PC-9 (cell line): ENCODE measurements at regions not wholly inside any gene's neighbourhood (a gene's known extent, or its start where the extent isn't known, plus 50 kb on each side); places are given as distances from the start of the nearest gene placed in this dataset.
"Not testable (repeated sequence)": the region's sequence is repeated elsewhere in the genome, so short reads cannot be mapped to it uniquely, and the experiment has no call there.

ENCODE experiments used
- BruUV-seq: library from RNA; stranded (reverse); fragments of 400-500 nt; replicated peaks from 2 replicates; lab custom pipeline; 2021; lab: Mats Ljungman, UMichigan
- CTCF ChIA-PET: fragments of 300-600 bp; sonication (Branson Sonifier 250); formaldehyde crosslinking; loops from one replicate; lab custom pipeline; 2022; ENCODE audit warnings: antibody characterized with exemption; lab: Charles Lee
- POLR2A ChIA-PET: fragments of 300-600 bp; sonication (Branson Sonifier 250); formaldehyde crosslinking; loops from one replicate; lab custom pipeline; 2022; ENCODE audit warnings: antibody characterized with exemption; ENCODE audit not compliant: unreplicated experiment; lab: Charles Lee
- DNase-seq, 2 experiments: peaks; one replicate each; pipeline versions ENCODE4 v3.0.0 to v3.0.0-alpha.2; 2015 to 2022; ENCODE audit warnings: mixed read lengths in 1 of 2
- H2AFZ ChIP-seq: fragments of 200-600 bp; sonication (generic); 2 replicates; pipeline ENCODE4 v1.8.1; 2017; ENCODE audit warnings: antibody characterized with exemption
- H3F3A ChIP-seq: fragments of 200-600 bp; sonication (generic); 2 replicates; pipeline ENCODE4 v1.8.1; 2017; ENCODE audit warnings: antibody characterized with exemption, mild to moderate bottlenecking, low read depth; ENCODE audit not compliant: insufficient read depth
- H3K27ac ChIP-seq: fragments of 200-600 bp; sonication (generic); 2 replicates; pipeline ENCODE4 v1.6.1; 2016; ENCODE audit warnings: mixed run types
- H3K27me3 ChIP-seq: fragments of 200-600 bp; sonication (generic); 2 replicates; pipeline ENCODE4 v1.6.1; 2016; ENCODE audit warnings: low read depth, mixed run types; ENCODE audit not compliant: insufficient read depth
- H3K36me3 ChIP-seq: fragments of 200-600 bp; sonication (generic); 2 replicates; pipeline ENCODE4 v1.6.1; 2016; ENCODE audit warnings: low read depth, mixed run types
- H3K4me1 ChIP-seq: fragments of 200-600 bp; sonication (generic); replicated peaks from 2 replicates; pipeline ENCODE4 v1.6.1; 2016; ENCODE audit warnings: mixed run types; ENCODE audit not compliant: insufficient read depth
- H3K4me2 ChIP-seq: fragments of 200-600 bp; sonication (generic); 2 replicates; pipeline ENCODE4 v1.6.1; 2017; ENCODE audit warnings: mixed run types
- H3K4me3 ChIP-seq: fragments of 200-600 bp; sonication (generic); 2 replicates; pipeline ENCODE4 v1.6.1; 2016; ENCODE audit warnings: mixed run types
- H3K79me2 ChIP-seq: fragments of 200-600 bp; sonication (generic); 2 replicates; pipeline ENCODE4 v1.6.1; 2017; ENCODE audit warnings: low read depth, mixed run types
- H3K9me2 ChIP-seq: fragments of 200-600 bp; sonication (generic); 2 replicates; pipeline ENCODE4 v1.8.1; 2017; ENCODE audit warnings: mild to moderate bottlenecking; ENCODE audit not compliant: insufficient read depth
- H3K9me3 ChIP-seq: fragments of 200-600 bp; sonication (generic); 2 replicates; pipeline ENCODE4 v1.8.1; 2016; ENCODE audit warnings: low read depth; ENCODE audit not compliant: insufficient read depth
- H4K20me1 ChIP-seq: fragments of 200-600 bp; sonication (generic); 2 replicates; pipeline ENCODE4 v1.8.1; 2017; ENCODE audit not compliant: insufficient read depth
- EZH2 ChIP-seq: fragments of 200-600 bp; sonication (generic); IDR thresholded peaks from 2 replicates; pipeline ENCODE4 v1.8.0; 2017; ENCODE audit warnings: antibody characterized with exemption, low read depth
- intact Hi-C: fragments of 100-400 bp; cut with micrococcal nuclease; formaldehyde crosslinking; loops from one replicate; pipeline ENCODE4 v1.10.0; 2022; ENCODE audit not compliant: unreplicated experiment
- TF ChIP-seq, protein P1 (sequence below): fragments of 200-600 bp; sonication (generic); conservative IDR thresholded peaks from 2 replicates; pipeline ENCODE4 v1.6.1; 2017; ENCODE audit warnings: mixed run types, antibody characterized with exemption, mild to moderate bottlenecking, moderate library complexity

- no TSS peak for BruUV-seq
- Histone ChIP-seq H3K4me3 (no peak overlapping the region), H3K9me3 (no peaks in the 10 kb centered on the region), H4K20me1 (no peaks in the 10 kb centered on the region), H2AFZ (no peak overlapping the region), H3K4me2 (no peak overlapping the region), H3K4me1 (peaks cover 11% of the 10 kb centered on the region; the same call in 1 of the 2 replicates), H3K9me2 (no peaks in the 10 kb centered on the region), H3K27ac (no peak overlapping the region), H3K36me3 (no peaks in the 10 kb centered on the region), H3K79me2 (no peaks in the 10 kb centered on the region), H3F3A (no peaks in the 10 kb centered on the region), H3K27me3 (no peaks in the 10 kb centered on the region)
- POLR2A ChIA-PET: no interaction called here
- TF ChIP-seq, protein P1, sequence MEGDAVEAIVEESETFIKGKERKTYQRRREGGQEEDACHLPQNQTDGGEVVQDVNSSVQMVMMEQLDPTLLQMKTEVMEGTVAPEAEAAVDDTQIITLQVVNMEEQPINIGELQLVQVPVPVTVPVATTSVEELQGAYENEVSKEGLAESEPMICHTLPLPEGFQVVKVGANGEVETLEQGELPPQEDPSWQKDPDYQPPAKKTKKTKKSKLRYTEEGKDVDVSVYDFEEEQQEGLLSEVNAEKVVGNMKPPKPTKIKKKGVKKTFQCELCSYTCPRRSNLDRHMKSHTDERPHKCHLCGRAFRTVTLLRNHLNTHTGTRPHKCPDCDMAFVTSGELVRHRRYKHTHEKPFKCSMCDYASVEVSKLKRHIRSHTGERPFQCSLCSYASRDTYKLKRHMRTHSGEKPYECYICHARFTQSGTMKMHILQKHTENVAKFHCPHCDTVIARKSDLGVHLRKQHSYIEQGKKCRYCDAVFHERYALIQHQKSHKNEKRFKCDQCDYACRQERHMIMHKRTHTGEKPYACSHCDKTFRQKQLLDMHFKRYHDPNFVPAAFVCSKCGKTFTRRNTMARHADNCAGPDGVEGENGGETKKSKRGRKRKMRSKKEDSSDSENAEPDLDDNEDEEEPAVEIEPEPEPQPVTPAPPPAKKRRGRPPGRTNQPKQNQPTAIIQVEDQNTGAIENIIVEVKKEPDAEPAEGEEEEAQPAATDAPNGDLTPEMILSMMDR: no peak
- TF ChIP-seq EZH2: no peak
- CTCF ChIA-PET: no interaction called here
- intact Hi-C loops: no loop called here
- peak in 1 of 2 experiments; percentile 39 for DNase-seq
These were observed 103.8 kb upstream of the ETV6 start for GRCh38 chr12:11545484-11546330.

DNA sequence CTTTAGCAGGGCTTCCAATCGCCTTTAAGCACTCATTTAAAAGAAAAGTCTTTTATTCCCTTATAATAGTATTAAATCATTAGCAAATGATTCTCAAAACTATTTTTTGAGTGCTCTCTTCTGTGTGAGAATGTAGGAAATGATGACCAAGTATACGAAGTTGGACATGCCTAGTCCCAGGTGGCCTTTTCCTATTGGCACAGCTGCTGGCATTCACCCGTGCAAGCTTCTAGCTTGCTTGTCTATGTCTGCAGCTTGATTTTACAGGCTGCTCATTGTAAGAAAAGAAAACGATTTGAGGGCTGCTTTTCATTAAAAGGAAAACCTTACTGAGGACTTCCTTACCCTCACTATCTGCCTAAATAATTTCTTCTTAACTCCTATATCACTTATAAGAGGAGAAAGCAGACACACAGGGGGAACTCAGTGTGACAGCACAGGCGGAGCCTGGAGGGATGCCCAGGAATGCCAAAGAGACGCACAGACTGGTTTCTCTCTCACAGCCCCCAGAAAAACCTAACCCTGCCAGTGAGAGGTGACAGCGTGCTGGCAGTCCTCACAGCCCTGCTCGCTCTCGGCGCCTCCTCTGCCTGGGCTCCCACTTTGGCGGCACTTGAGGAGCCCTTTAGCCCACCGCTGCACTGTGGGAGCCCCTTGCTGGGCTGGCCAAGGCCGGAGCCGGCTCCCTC lies 102.7 kb upstream of the ETV6 start:
- not testable (repeated sequence) for H3K27ac ChIP-seq

DNA sequence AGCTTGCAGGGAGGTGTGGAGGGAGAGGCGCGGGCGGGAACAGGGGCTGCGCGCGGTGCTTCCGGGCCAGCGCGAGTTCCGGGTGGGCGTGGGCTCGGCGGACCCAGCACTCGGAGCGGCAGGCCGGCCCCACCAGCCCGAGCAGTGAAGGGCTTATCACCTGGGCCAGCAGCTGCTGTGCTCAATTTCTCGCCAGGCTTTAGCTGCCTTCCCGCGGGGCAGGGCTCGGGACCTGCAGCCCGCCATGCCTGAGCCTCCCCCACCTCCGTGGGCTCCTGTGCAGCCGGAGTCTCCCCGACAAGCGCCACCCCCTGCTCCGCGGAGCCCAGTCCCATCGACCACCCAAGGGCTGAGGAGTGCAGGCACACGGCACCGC lies 102.2 kb upstream of the ETV6 start:
- intact Hi-C loops, H3K4me2 ChIP-seq, CTCF ChIA-PET: not testable (repeated sequence)

More for the DNA sequence above, 102.7 kb upstream of the ETV6 start:
- H3K4me3 ChIP-seq, CTCF ChIA-PET, H3K9me2 ChIP-seq, DNase-seq, H2AFZ ChIP-seq, intact Hi-C loops, H3K9me3 ChIP-seq, H3K36me3 ChIP-seq, H3K4me2 ChIP-seq, H3F3A ChIP-seq, BruUV-seq, H4K20me1 ChIP-seq, POLR2A ChIA-PET, H3K27me3 ChIP-seq, H3K79me2 ChIP-seq: not testable (repeated sequence)
- H3K4me1 ChIP-seq: peaks cover 11% of the 10 kb centered on the region; the same call in 1 of the 2 replicates

GRCh38 chr12:11549119-11549518 lies 100.4 kb upstream of the ETV6 start:
- no peak for DNase-seq
- no peak overlapping the region for H3K4me3 ChIP-seq
- H3K9me3 ChIP-seq: no peaks in the 10 kb centered on the region
- TF ChIP-seq, protein P1: no peak
- no peak for TF ChIP-seq EZH2
- 0 out of 2 replicates have a peak, but pooled peaks cover 3% of the 10 kb centered on the region for H3K4me1 ChIP-seq
- H3F3A ChIP-seq: no peaks in the 10 kb centered on the region
- H3K79me2 ChIP-seq: no peaks in the 10 kb centered on the region
- intact Hi-C loops: no loop called here
- BruUV-seq: no TSS peak
- ChIA-PET POLR2A (no interaction called here), CTCF (interaction anchor here (0.6 kb wide), 1 partner anchor 244 kb away, joined by 3 read pairs; no protein-coding TSS in a partner anchor)
- H3K36me3 ChIP-seq: no peaks in the 10 kb centered on the region
- no peaks in the 10 kb centered on the region for H4K20me1 ChIP-seq
- no peak overlapping the region for H3K4me2 ChIP-seq
- H2AFZ ChIP-seq: no peak overlapping the region
- no peaks in the 10 kb centered on the region for H3K9me2 ChIP-seq
- no peak overlapping the region for H3K27ac ChIP-seq
- no peaks in the 10 kb centered on the region for H3K27me3 ChIP-seq

More for the DNA sequence above, 102.2 kb upstream of the ETV6 start:
- POLR2A ChIA-PET, H3K9me2 ChIP-seq, H2AFZ ChIP-seq, DNase-seq, H3F3A ChIP-seq, H3K4me3 ChIP-seq, H3K36me3 ChIP-seq, H3K9me3 ChIP-seq, H3K27me3 ChIP-seq, H3K79me2 ChIP-seq, H3K27ac ChIP-seq, BruUV-seq, H4K20me1 ChIP-seq: not testable (repeated sequence)
- peaks cover 11% of the 10 kb centered on the region; the same call in 1 of the 2 replicates for H3K4me1 ChIP-seq
